HG02885 (cell line): ENCODE measurements at regions not wholly inside any gene's neighbourhood (a gene's known extent, or its start where the extent isn't known, plus 50 kb on each side); places are given as distances from the start of the nearest gene placed in this dataset.
"Not testable (repeated sequence)": the region's sequence is repeated elsewhere in the genome, so short reads cannot be mapped to it uniquely, and the experiment has no call there.

ENCODE experiments used
- ATAC-seq: cut with Tn5 transposase; IDR thresholded peaks from one replicate; pipeline ENCODE4 v1.9.1; 2021; ENCODE audit warnings: mild to moderate bottlenecking; ENCODE audit not compliant: unreplicated experiment, poor library complexity

- ATAC-seq = no peak
Observed at GRCh38 chr17:13158494-13159240, 140.8 kb upstream of the ELAC2 start.

GRCh38 chr17:13157656-13158055 is 139.8 kb upstream of the ELAC2 start:
- ATAC-seq = no peak

- no peak for ATAC-seq
Observed at GRCh38 chr17:13154930-13155329, 137.1 kb upstream of the ELAC2 start.

- no peak for ATAC-seq
Observed at GRCh38 chr17:13154398-13154797, 136.6 kb upstream of the ELAC2 start.

- no peak for ATAC-seq
Observed at GRCh38 chr17:13153036-13153435, 135.2 kb upstream of the ELAC2 start.

- no peak for ATAC-seq
Observed at GRCh38 chr17:13152501-13152900, 134.7 kb upstream of the ELAC2 start.

GRCh38 chr17:13150738-13151137 is 132.9 kb upstream of the ELAC2 start:
- ATAC-seq = not testable (repeated sequence)

GRCh38 chr17:13143001-13143400 is 125.2 kb upstream of the ELAC2 start:
- ATAC-seq = no peak

- ATAC-seq = no peak
Observed at GRCh38 chr17:13140750-13141149, 122.9 kb upstream of the ELAC2 start.

- no peak for ATAC-seq
Observed at GRCh38 chr17:13135506-13135905, 117.7 kb upstream of the ELAC2 start.

- ATAC-seq = no peak
Observed at GRCh38 chr17:13134076-13134475, 116.2 kb upstream of the ELAC2 start.

- no peak for ATAC-seq
Observed at GRCh38 chr17:13131225-13131624, 113.4 kb upstream of the ELAC2 start.

- ATAC-seq = no peak
Observed at GRCh38 chr17:13129356-13129755, 111.5 kb upstream of the ELAC2 start.

- ATAC-seq = no peak
Observed at GRCh38 chr17:13128676-13129075, 110.8 kb upstream of the ELAC2 start.

- ATAC-seq = no peak
Observed at GRCh38 chr17:13127921-13128602, 110.2 kb upstream of the ELAC2 start.

- no peak for ATAC-seq
Observed at GRCh38 chr17:13120864-13121263, 103.0 kb upstream of the ELAC2 start.

- ATAC-seq = no peak
Observed at GRCh38 chr17:13118311-13118710, 100.5 kb upstream of the ELAC2 start.

GRCh38 chr17:13117616-13118015 is 99.8 kb upstream of the ELAC2 start:
- no peak for ATAC-seq

- ATAC-seq = peak; percentile 56
Observed at GRCh38 chr17:13114601-13115031, 96.8 kb upstream of the ELAC2 start.

- no peak for ATAC-seq
Observed at GRCh38 chr17:13113821-13114525, 96.1 kb upstream of the ELAC2 start.

GRCh38 chr17:13107676-13108235 is 89.9 kb upstream of the ELAC2 start:
- no peak for ATAC-seq
